ENCODE measurements at regions not wholly inside any gene's neighbourhood (a gene's known extent, or its start where the extent isn't known, plus 50 kb on each side); places are given as distances from the start of the nearest gene placed in this dataset.

- no peak for DNase-seq
These were observed 383.8 kb downstream of the TFAP2A start for GRCh38 chr6:10030942-10031537.

GRCh38 chr6:10028222-10028621 lies 386.7 kb downstream of the TFAP2A start:
- DNase-seq: no peak

- no peak for DNase-seq
These were observed 395.0 kb downstream of the TFAP2A start for GRCh38 chr6:10019851-10020250.

- DNase-seq: no peak
These were observed 400.3 kb downstream of the TFAP2A start for GRCh38 chr6:10014557-10014956.

- no peak for DNase-seq
These were observed 414.3 kb downstream of the TFAP2A start for GRCh38 chr6:10000551-10000950.

- DNase-seq: no peak
These were observed 415.1 kb downstream of the TFAP2A start for GRCh38 chr6:9999796-10000195.

GRCh38 chr6:9986273-9986672 lies 428.6 kb downstream of the TFAP2A start:
- no peak for DNase-seq

- DNase-seq: no peak
These were observed 429.4 kb downstream of the TFAP2A start for GRCh38 chr6:9985481-9985880.

- no peak for DNase-seq
These were observed 430.3 kb downstream of the TFAP2A start for GRCh38 chr6:9984607-9985006.

- DNase-seq: no peak
These were observed 431.7 kb downstream of the TFAP2A start for GRCh38 chr6:9983168-9983567.

- no peak for DNase-seq
These were observed 432.7 kb downstream of the TFAP2A start for GRCh38 chr6:9982215-9982614.

- no peak for DNase-seq
These were observed 434.9 kb downstream of the TFAP2A start for GRCh38 chr6:9979996-9980395.

- no peak for DNase-seq
These were observed 436.4 kb downstream of the TFAP2A start for GRCh38 chr6:9978480-9978879.

- no peak for DNase-seq
These were observed 437.5 kb downstream of the TFAP2A start for GRCh38 chr6:9977411-9977810.

GRCh38 chr6:9961646-9962045 lies 453.2 kb downstream of the TFAP2A start:
- no peak for DNase-seq

- no peak for DNase-seq
These were observed 457.6 kb downstream of the TFAP2A start for GRCh38 chr6:9957215-9957759.

GRCh38 chr6:9948678-9949077 lies 466.2 kb downstream of the TFAP2A start:
- DNase-seq: no peak

GRCh38 chr6:9943986-9944385 lies 470.9 kb downstream of the TFAP2A start:
- DNase-seq: no peak

GRCh38 chr6:9943026-9943425 lies 471.8 kb downstream of the TFAP2A start:
- no peak for DNase-seq

- no peak for DNase-seq
These were observed 472.7 kb downstream of the TFAP2A start for GRCh38 chr6:9942131-9942530.

GRCh38 chr6:9938801-9939200 lies 476.1 kb downstream of the TFAP2A start:
- no peak for DNase-seq

GRCh38 chr6:9937031-9937763 lies 477.7 kb downstream of the TFAP2A start:
- DNase-seq: no peak

- no peak for DNase-seq
These were observed 478.3 kb downstream of the TFAP2A start for GRCh38 chr6:9936551-9936950.

- no peak for DNase-seq
These were observed 481.2 kb downstream of the TFAP2A start for GRCh38 chr6:9933677-9934076.

GRCh38 chr6:9927275-9927674 lies 487.6 kb downstream of the TFAP2A start:
- DNase-seq: no peak

Measured in COR-L47 (cell line).